Lower leg skin (tissue), 3 donors: ENCODE measurements at regions not wholly inside any gene's neighbourhood (a gene's known extent, or its start where the extent isn't known, plus 50 kb on each side); places are given as distances from the start of the nearest gene placed in this dataset.
"Not testable (repeated sequence)": the region's sequence is repeated elsewhere in the genome, so short reads cannot be mapped to it uniquely, and the experiment has no call there.

Source experiments
- POLR2A ChIP-seq, 2 donors: fragments of 450-650 bp; IDR thresholded peaks; one replicate each; pipeline ENCODE4 v1.6.1; 2016 to 2017; ENCODE audit warnings: antibody characterized with exemption in 2 of 2, mild to moderate bottlenecking in 1 of 2, moderate library complexity in 1 of 2
- TF ChIP-seq, protein P1 (sequence below), 3 donors: fragments of 450-650 bp; IDR thresholded peaks; one replicate each; pipeline ENCODE4 v1.5.1; 2016; ENCODE audit warnings: antibody characterized with exemption in 3 of 3, mild to moderate bottlenecking in 3 of 3, moderate library complexity in 2 of 3

DNA sequence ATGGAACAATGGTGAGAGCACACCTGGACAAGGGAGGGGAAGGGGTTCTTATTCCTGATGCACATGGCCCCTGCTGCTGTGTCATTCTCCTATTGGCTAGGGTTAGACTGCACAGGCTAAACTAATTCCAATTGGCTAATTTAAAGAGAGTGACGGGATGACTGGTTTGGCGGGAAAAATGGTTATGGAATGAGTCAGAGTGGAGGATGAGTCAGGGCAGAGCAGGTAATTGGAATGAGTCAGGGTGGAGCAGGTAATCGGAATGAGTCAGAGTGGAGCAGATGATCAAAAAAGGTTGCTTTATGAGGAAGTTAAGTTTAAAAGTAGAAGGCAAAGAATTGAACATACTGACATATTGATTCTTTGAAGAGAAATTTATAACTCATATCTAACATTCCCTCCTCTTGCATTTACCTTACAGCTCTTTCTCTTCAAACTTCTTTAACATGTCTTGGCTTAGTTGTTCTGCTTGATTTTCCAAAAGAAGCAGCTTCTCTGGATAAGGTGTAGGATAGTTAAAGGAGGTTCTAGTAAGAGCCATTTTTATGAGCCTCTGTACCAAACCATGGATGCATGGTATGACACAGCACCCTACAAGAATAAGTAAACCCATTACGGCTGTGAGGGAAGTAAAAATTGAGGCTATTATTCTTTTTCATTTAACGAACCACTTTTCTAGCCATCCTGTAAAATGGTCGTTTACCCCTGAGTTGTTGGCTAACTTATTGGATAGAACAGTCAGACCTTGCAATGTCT is 107.8 kb downstream of the TMEM167A start:
- TF ChIP-seq POLR2A (IDR thresholded peaks at IDR 0.05) = not testable (repeated sequence)
- TF ChIP-seq, protein P1, sequence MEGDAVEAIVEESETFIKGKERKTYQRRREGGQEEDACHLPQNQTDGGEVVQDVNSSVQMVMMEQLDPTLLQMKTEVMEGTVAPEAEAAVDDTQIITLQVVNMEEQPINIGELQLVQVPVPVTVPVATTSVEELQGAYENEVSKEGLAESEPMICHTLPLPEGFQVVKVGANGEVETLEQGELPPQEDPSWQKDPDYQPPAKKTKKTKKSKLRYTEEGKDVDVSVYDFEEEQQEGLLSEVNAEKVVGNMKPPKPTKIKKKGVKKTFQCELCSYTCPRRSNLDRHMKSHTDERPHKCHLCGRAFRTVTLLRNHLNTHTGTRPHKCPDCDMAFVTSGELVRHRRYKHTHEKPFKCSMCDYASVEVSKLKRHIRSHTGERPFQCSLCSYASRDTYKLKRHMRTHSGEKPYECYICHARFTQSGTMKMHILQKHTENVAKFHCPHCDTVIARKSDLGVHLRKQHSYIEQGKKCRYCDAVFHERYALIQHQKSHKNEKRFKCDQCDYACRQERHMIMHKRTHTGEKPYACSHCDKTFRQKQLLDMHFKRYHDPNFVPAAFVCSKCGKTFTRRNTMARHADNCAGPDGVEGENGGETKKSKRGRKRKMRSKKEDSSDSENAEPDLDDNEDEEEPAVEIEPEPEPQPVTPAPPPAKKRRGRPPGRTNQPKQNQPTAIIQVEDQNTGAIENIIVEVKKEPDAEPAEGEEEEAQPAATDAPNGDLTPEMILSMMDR (IDR thresholded peaks at IDR 0.05) = not testable (repeated sequence)
